OCI-LY3 (cell line): ENCODE measurements at regions not wholly inside any gene's neighbourhood (a gene's known extent, or its start where the extent isn't known, plus 50 kb on each side); places are given as distances from the start of the nearest gene placed in this dataset.

ENCODE experiments used
- H2AFZ ChIP-seq: fragments of 200-600, 300-600 bp; shearing (Covaris generic); 2 replicates; pipeline ENCODE4 v1.6.0; 2014; ENCODE audit warnings: antibody characterized with exemption, low read depth, low read length
- H3K27ac ChIP-seq: fragments of 200-600, 300-600 bp; sonication (generic); 2 replicates; pipeline ENCODE4 v1.5.1; 2014; ENCODE audit warnings: mild to moderate bottlenecking, low read length, moderate library complexity, mixed read lengths
- H3K27me3 ChIP-seq: fragments of 200-600, 300-600 bp; sonication (generic); 2 replicates; pipeline ENCODE4 v1.6.1; 2014; ENCODE audit warnings: low read depth, low read length, mixed read lengths
- H3K36me3 ChIP-seq: fragments of 200-600, 300-600 bp; sonication (generic); replicated peaks from 2 replicates; pipeline ENCODE3; 2014; ENCODE audit warnings: low read depth, low read length, mixed read lengths
- H3K4me1 ChIP-seq: fragments of 300-600, 200-600 bp; sonication (generic); 2 replicates; pipeline ENCODE4 v1.6.1; 2014; ENCODE audit warnings: low read length, mixed read lengths
- H3K4me2 ChIP-seq: fragments of 200-600, 300-600 bp; sonication (generic); 2 replicates; pipeline ENCODE4 v1.6.1; 2014; ENCODE audit warnings: low read length, mixed read lengths
- H3K4me3 ChIP-seq: fragments of 300-600, 200-600 bp; sonication (generic); 2 replicates; pipeline ENCODE4 v1.5.1; 2014; ENCODE audit warnings: antibody characterized with exemption, mild to moderate bottlenecking, low read length, moderate library complexity
- H3K79me2 ChIP-seq: fragments of 300-600, 200-600 bp; shearing (Covaris generic); 2 replicates; pipeline ENCODE4 v1.6.1; 2014; ENCODE audit warnings: mild to moderate bottlenecking, low read length, mixed read lengths
- H3K9ac ChIP-seq: fragments of 300-600, 200-600 bp; shearing (Covaris generic); 2 replicates; pipeline ENCODE4 v1.6.0; 2014; ENCODE audit warnings: mild to moderate bottlenecking, low read length, moderate library complexity
- H3K9me3 ChIP-seq: fragments of 200-600, 300-600 bp; shearing (Covaris generic); 2 replicates; pipeline ENCODE4 v1.6.1; 2014; ENCODE audit warnings: low read length, mixed read lengths; ENCODE audit not compliant: insufficient read depth
- H4K20me1 ChIP-seq: fragments of 200-600, 300-600 bp; sonication (generic); 2 replicates; pipeline ENCODE4 v1.6.1; 2016; ENCODE audit warnings: low read length, mixed read lengths; ENCODE audit not compliant: insufficient read depth
- CTCF ChIP-seq: fragments of 200-600, 300-600 bp; sonication (generic); IDR thresholded peaks from 2 replicates; pipeline ENCODE4 v1.5.1; 2014; ENCODE audit warnings: antibody characterized with exemption, low read length, low read depth
- EZH2phosphoT487 ChIP-seq: fragments of 200-600 bp; shearing (Covaris generic); IDR thresholded peaks from 2 replicates; pipeline ENCODE4 v1.6.1; 2018; ENCODE audit warnings: antibody characterized with exemption, mixed run types, low read depth

- H4K20me1 ChIP-seq, result no peaks in the 10 kb centered on the region
- H3K4me2 ChIP-seq, result no peak overlapping the region
- no peak overlapping the region for H3K4me3 ChIP-seq
- no peaks in the 10 kb centered on the region for H3K79me2 ChIP-seq
- no peak overlapping the region for H3K27ac ChIP-seq
- no peaks in the 10 kb centered on the region for H3K36me3 ChIP-seq
- no peak overlapping the region for H2AFZ ChIP-seq
- H3K4me1 ChIP-seq, result peaks cover 9% of the 10 kb centered on the region
- H3K27me3 ChIP-seq, result no peaks in the 10 kb centered on the region
- TF ChIP-seq CTCF (no peak), EZH2phosphoT487 (no peak)
- H3K9ac ChIP-seq, result no peak overlapping the region
- no peaks in the 10 kb centered on the region for H3K9me3 ChIP-seq
These were observed 65.2 kb upstream of the TRABD2B start for GRCh38 chr1:48062353-48062752.

GRCh38 chr1:48061162-48062136, 64.3 kb upstream of the TRABD2B start:
- Histone ChIP-seq H3K4me2 (no peak overlapping the region), H3K9ac (no peak overlapping the region)
- TF ChIP-seq CTCF (peak; percentile 57), EZH2phosphoT487 (no peak)

GRCh38 chr1:48059289-48059688, 62.1 kb upstream of the TRABD2B start:
- Histone ChIP-seq H3K4me2 (no peak overlapping the region), H3K79me2 (no peaks in the 10 kb centered on the region), H3K27ac (no peak overlapping the region), H2AFZ (no peak overlapping the region), H3K9me3 (no peaks in the 10 kb centered on the region), H3K27me3 (no peaks in the 10 kb centered on the region), H3K36me3 (no peaks in the 10 kb centered on the region), H3K9ac (no peak overlapping the region), H3K4me3 (no peak overlapping the region), H4K20me1 (no peaks in the 10 kb centered on the region), H3K4me1 (peaks cover 9% of the 10 kb centered on the region)
- TF ChIP-seq CTCF, result no peak
- no peak for TF ChIP-seq EZH2phosphoT487

More at GRCh38 chr1:48061162-48062136, 64.3 kb upstream of the TRABD2B start:
- H3K9me3 ChIP-seq, result no peaks in the 10 kb centered on the region
- H3K27ac ChIP-seq, result no peak overlapping the region
- H3K79me2 ChIP-seq, result no peaks in the 10 kb centered on the region
- H3K4me3 ChIP-seq, result no peak overlapping the region
- no peak overlapping the region for H2AFZ ChIP-seq
- H4K20me1 ChIP-seq, result no peaks in the 10 kb centered on the region
- H3K4me1 ChIP-seq, result peaks cover 9% of the 10 kb centered on the region
- H3K27me3 ChIP-seq, result no peaks in the 10 kb centered on the region
- no peaks in the 10 kb centered on the region for H3K36me3 ChIP-seq

- Histone ChIP-seq H3K9ac (no peak overlapping the region), H3K4me3 (no peak overlapping the region), H3K27me3 (no peaks in the 10 kb centered on the region), H3K36me3 (no peaks in the 10 kb centered on the region), H3K27ac (no peak overlapping the region), H3K79me2 (no peaks in the 10 kb centered on the region), H2AFZ (no peak overlapping the region), H3K4me2 (no peak overlapping the region), H3K9me3 (no peaks in the 10 kb centered on the region), H3K4me1 (peaks cover 9% of the 10 kb centered on the region), H4K20me1 (no peaks in the 10 kb centered on the region)
- TF ChIP-seq CTCF (no peak), EZH2phosphoT487 (no peak)
These were observed 61.2 kb upstream of the TRABD2B start for GRCh38 chr1:48058135-48059025.
